Fibroblast of pulmonary artery (primary cell): ENCODE measurements at regions not wholly inside any gene's neighbourhood (a gene's known extent, or its start where the extent isn't known, plus 50 kb on each side); places are given as distances from the start of the nearest gene placed in this dataset.
"Not testable (repeated sequence)": the region's sequence is repeated elsewhere in the genome, so short reads cannot be mapped to it uniquely, and the experiment has no call there.

Experiments
- DNase-seq: peaks from one replicate; pipeline ENCODE4 v3.0.0-alpha.2; 2010; ENCODE audit warnings: low read depth
- H3K4me3 ChIP-seq: replicated peaks from 2 replicates; pipeline ENCODE4 v1.5.1; 2011; ENCODE audit warnings: low read depth, mild to moderate bottlenecking, control low read depth, low read length, moderate library complexity
- CTCF ChIP-seq: IDR thresholded peaks from 2 replicates; pipeline ENCODE4 v1.5.1; 2011; ENCODE audit warnings: mild to moderate bottlenecking, control low read depth, low read length, inconsistent platforms; ENCODE audit errors: missing control alignments

GRCh38 chr1:215287362-215287761, 204.8 kb downstream of the KCNK2 start:
- DNase-seq: no peak
- no peak overlapping the region for H3K4me3 ChIP-seq
- no peak for TF ChIP-seq CTCF

GRCh38 chr1:215290018-215290417, 207.5 kb downstream of the KCNK2 start:
- no peak for TF ChIP-seq CTCF
- no peak overlapping the region for H3K4me3 ChIP-seq
- DNase-seq: no peak

- no peak overlapping the region for H3K4me3 ChIP-seq
- TF ChIP-seq CTCF: no peak
- DNase-seq: no peak
These were observed 210.4 kb downstream of the KCNK2 start for GRCh38 chr1:215292932-215293331.

GRCh38 chr1:215306426-215306825, 223.9 kb downstream of the KCNK2 start:
- DNase-seq: no peak
- H3K4me3 ChIP-seq: no peak overlapping the region
- TF ChIP-seq CTCF: no peak

DNA sequence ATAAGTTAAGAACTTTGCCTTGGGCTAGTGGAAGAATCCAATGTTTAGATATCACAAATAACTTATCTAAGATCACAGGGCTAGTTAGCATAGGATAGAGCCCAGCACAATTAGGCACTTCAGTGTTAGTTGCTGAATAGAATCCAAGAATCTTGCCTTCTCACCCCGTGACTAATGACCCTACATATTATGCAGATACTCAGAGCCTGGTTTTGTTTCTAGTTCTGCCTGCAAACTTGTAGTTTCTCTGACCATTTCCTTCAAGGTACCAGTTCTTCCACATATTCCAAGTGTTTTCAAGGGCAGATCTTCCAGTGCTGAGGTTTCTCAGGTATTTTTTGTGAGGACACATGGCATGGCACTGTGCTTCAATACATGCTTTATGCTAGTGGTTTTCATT, 239.3 kb downstream of the KCNK2 start:
- no peak overlapping the region for H3K4me3 ChIP-seq
- DNase-seq: no peak
- TF ChIP-seq CTCF: no peak

DNA sequence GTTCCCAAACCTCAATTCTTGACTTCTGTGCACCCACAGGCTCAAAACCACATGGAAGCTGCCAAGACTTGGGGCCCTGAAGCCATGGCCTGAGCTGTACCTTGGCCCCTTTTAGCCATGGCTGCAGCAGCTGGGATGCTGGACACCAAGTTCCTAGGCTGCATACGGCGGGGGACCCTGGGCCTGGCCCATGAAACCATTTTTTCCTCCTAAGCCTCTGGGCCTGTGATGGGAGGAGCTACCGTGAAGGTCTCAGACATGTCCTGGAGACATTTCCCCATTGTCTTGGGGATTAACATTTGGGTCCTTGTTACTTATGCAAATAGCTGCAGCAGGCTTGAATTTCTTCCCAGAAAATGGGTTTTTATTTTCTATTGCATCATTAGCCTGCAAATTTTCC, 241.5 kb downstream of the KCNK2 start:
- H3K4me3 ChIP-seq, DNase-seq: not testable (repeated sequence)

DNA sequence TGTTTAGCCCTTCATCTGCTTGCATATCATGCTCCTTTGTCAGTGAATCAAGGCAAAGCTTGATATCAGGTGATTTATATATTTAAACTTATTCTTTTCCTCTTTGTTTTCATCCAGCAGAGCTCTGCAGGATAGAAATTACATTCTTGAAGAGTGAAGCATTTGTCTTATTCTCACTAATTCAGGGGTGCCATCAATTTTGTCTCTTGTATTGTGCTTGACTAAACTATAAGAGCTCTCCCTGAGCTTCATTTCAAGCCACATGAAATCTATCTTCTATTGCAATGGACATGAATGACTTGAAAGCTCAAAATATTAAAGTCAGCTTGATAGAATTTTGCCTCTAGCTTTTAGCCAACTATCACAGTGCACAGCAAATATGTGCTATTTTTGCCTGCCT, 236.7 kb upstream of the KCTD3 start:
- DNase-seq: no peak

More for the DNA sequence above, 236.7 kb upstream of the KCTD3 start:
- H3K4me3 ChIP-seq: no peak overlapping the region
- no peak for TF ChIP-seq CTCF
